ENCODE measurements at regions not wholly inside any gene's neighbourhood (a gene's known extent, or its start where the extent isn't known, plus 50 kb on each side); places are given as distances from the start of the nearest gene placed in this dataset.

DNA sequence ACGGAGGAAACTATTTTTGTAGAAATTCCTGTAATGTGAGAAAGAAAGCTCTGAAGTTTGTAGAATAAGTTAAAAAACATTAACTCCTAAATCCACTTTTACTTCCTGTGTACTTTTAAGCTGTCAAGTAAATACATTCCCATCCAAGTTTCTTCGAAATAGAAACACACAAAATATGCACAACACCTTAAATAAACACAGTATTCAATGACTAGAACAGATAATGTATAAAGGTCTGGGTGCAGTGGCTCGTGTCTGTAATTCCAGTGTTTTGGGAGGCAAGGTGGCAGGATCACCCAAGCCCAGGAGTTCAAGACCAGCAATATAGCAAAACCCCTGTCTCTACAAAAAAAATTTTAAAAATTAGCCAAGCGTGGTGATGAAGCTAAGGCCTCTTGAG is 121.9 kb upstream of the ODAD2 start:
- peaks cover 29% of the 10 kb centered on the region for H3K36me3 Mint-ChIP-seq (ENCODE audit: low read depth)
- H3K4me1 Mint-ChIP-seq (ENCODE audit: low read depth): peaks cover 22% of the 10 kb centered on the region
- DNase-seq: no peak
- H3K9me3 Mint-ChIP-seq (ENCODE audit: insufficient read depth): no peaks in the 10 kb centered on the region
- POLR2A ChIA-PET: interaction anchor here (0.5 kb wide), 1 partner anchor 42 kb away, joined by 3 read pairs; no protein-coding TSS in a partner anchor
- no peak for ATAC-seq
- no peak overlapping the region for H3K4me3 Mint-ChIP-seq
- H3K27me3 Mint-ChIP-seq (ENCODE audit: low read depth): no peaks in the 10 kb centered on the region
- no peak overlapping the region for H3K27ac Mint-ChIP-seq
- CTCF ChIA-PET: no interaction called here

DNA sequence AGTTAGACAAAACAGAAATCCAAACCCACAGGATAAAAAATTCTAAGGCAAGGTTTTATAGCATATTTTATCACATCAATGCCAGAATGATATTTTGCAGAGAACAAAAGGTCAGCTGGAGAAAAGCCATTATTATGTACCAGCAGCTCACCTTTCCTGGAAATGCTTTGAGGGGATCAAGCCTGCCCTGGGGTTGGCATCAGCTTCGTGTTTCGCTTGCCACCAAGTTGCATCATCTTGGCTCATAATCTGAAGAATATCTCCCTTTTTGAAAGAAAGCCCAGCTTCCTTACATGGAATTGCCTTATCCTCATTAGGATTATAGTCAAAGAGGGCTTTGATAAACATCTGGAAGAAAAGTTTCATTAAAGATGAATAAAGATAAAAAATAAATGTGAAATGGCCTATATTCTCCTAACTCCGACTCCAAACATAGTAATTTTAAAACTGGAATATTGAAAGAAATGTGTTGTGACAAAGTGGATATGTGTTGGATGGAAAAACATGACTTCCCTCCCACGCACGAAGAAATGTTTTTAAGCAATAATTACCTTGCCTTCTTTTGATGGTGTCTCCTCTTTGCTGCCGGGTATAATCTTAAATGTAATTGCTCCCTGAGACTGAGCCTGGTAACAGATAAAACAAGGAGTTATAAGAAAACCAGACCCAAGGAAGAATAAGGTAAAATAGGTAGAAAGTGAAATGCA is 121.3 kb upstream of the ODAD2 start:
- H3K36me3 Mint-ChIP-seq (ENCODE audit: low read depth): peaks cover 29% of the 10 kb centered on the region
- POLR2A ChIA-PET: no interaction called here
- ATAC-seq (no peak), DNase-seq (no peak)
- H3K9me3 Mint-ChIP-seq (ENCODE audit: insufficient read depth): no peaks in the 10 kb centered on the region
- peaks cover 22% of the 10 kb centered on the region for H3K4me1 Mint-ChIP-seq (ENCODE audit: low read depth)
- H3K4me3 Mint-ChIP-seq: no peak overlapping the region
- no peaks in the 10 kb centered on the region for H3K27me3 Mint-ChIP-seq (ENCODE audit: low read depth)
- peak overlapping the region; percentile 43 for H3K27ac Mint-ChIP-seq
- CTCF ChIA-PET: no interaction called here

DNA sequence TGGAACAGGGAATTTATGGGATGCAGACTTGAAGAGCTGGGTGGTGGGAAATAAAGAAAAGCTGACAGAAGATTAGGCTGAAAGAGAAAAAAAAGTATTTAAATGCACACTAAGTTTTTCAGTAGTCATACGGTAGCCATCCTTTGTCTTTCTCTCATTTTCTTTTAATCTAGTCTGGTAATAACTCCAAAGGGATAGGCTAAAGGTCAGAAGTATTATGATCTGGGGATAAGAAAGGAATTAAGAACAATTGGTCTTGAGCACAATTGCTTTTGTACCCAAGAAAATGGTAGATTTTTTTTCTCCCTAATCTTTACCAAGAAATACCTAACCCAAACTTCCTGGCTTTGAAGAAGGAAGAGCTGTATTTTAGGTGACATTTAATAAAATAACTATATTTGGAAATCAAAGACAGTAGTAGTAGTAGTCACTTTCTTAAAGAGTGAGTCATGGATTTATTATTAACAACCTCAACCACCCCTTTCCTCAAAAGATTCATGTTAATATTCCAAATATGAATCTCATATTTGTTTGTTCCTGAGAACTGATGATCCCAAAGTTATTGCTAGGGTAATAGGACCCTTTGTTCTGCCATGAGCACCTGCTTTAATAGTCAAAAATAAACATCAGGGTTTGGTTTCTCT is 120.2 kb upstream of the ODAD2 start:
- ATAC-seq (no peak), DNase-seq (no peak)
- H3K27ac Mint-ChIP-seq: no peak overlapping the region
- H3K36me3 Mint-ChIP-seq (ENCODE audit: low read depth): peaks cover 28% of the 10 kb centered on the region
- peaks cover 22% of the 10 kb centered on the region for H3K4me1 Mint-ChIP-seq (ENCODE audit: low read depth)
- no peak overlapping the region for H3K4me3 Mint-ChIP-seq
- ChIA-PET POLR2A (no interaction called here), CTCF (no interaction called here)
- H3K9me3 Mint-ChIP-seq (ENCODE audit: insufficient read depth): no peaks in the 10 kb centered on the region
- H3K27me3 Mint-ChIP-seq (ENCODE audit: low read depth): no peaks in the 10 kb centered on the region

DNA sequence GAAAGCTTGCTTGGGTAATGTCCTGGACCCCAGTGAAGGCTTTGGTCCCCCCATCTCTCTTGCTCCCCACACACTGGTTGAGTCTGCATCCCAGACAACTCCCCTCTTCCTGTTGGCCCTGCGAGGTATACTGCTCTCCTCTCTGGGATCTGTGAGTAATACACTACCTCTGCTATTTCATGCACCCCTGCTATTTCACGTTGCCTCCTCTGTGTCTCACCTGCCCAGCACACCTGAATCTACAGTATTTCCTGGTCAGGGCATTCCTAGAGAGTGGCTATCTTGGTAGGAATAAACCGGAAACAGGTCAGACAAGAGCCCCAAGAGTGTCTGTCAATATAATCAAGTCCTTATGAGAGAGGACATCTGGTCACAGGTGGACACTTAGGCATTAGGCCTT is 114.3 kb upstream of the ODAD2 start:
- Mint-ChIP-seq H3K4me1 (ENCODE audit: low read depth) (no peaks in the 10 kb centered on the region), H3K36me3 (ENCODE audit: low read depth) (peaks cover 2% of the 10 kb centered on the region), H3K27me3 (ENCODE audit: low read depth) (no peaks in the 10 kb centered on the region), H3K4me3 (no peak overlapping the region), H3K9me3 (ENCODE audit: insufficient read depth) (no peaks in the 10 kb centered on the region), H3K27ac (no peak overlapping the region)
- ChIA-PET CTCF (no interaction called here), POLR2A (no interaction called here)
- DNase-seq (no peak), ATAC-seq (no peak)

DNA sequence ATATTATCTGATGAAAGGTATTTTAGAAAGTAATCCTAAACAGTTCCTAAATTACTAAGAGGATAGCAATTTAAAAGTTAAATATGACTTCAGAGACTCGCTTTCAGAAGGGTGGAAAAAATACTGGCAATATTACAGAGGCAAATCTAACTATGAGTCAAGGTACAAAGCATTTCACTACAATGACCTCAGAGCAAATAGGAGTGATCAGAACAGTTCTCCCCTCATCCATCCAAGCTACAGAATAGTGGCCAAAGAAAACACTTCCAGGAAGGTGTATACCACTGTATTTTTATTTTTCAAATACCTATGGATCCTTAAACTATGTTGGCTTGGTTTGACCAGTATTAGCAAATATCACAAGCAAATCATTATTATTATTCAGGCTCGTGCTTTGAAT is 112.8 kb upstream of the ODAD2 start:
- CTCF ChIA-PET: no interaction called here
- no peaks in the 10 kb centered on the region for H3K27me3 Mint-ChIP-seq (ENCODE audit: low read depth)
- no peak overlapping the region for H3K27ac Mint-ChIP-seq
- no peak for DNase-seq
- POLR2A ChIA-PET: no interaction called here
- no peak for ATAC-seq
- H3K36me3 Mint-ChIP-seq (ENCODE audit: low read depth): peaks cover 2% of the 10 kb centered on the region
- H3K4me3 Mint-ChIP-seq: no peak overlapping the region
- H3K9me3 Mint-ChIP-seq (ENCODE audit: insufficient read depth): no peaks in the 10 kb centered on the region
- no peaks in the 10 kb centered on the region for H3K4me1 Mint-ChIP-seq (ENCODE audit: low read depth)

DNA sequence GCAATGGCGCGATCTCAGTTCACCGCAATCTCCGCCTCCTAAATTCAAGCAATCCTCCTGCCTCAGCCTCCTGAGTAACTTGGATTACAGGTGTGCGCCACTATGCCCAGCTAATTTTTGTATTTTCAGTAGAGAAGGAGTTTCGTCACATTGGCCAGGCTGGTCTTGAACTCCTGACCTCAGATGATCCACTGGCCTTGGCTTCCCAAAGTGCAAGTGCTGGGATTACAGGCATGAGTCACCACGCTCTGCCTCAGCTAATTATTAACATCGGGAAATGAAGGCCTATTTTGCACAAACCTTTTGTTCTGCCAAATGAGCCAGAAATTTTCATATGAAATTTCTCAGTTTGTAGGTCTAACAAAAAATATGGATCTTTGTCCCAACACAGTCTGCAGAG is 106.7 kb upstream of the ODAD2 start:
- CTCF ChIA-PET: interaction anchor here (0.9 kb wide), 1 partner anchor 275 kb away, joined by 3 read pairs; no protein-coding TSS in a partner anchor

DNA sequence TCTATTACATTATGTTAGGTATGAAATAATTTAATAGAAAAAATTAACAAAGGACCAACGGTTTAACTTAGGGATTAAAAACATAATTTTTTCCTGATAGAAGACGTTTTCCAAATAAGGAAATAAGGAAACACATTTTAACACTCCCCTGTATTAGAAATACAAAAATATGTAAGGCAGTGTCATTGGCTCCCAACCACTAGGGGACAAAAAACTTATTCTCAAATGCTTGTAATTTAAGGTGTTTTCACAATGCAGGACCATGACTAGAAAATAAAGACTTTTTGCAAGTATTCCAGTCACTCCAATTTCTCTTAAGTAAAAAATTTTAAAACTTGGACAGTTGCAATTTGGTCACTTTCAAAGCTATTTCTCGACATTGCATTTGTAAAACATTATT is 98.8 kb upstream of the ODAD2 start:
- CTCF ChIA-PET: no interaction called here
- H3K27ac Mint-ChIP-seq: no peak overlapping the region

More for the DNA sequence above, 106.7 kb upstream of the ODAD2 start:
- ATAC-seq: no peak
- H3K4me3 Mint-ChIP-seq: no peak overlapping the region
- POLR2A ChIA-PET: no interaction called here
- H3K27ac Mint-ChIP-seq: no peak overlapping the region
- H3K9me3 Mint-ChIP-seq (ENCODE audit: insufficient read depth): no peaks in the 10 kb centered on the region
- no peaks in the 10 kb centered on the region for H3K4me1 Mint-ChIP-seq (ENCODE audit: low read depth)
- H3K36me3 Mint-ChIP-seq (ENCODE audit: low read depth): no peaks in the 10 kb centered on the region
- DNase-seq: no peak
- H3K27me3 Mint-ChIP-seq (ENCODE audit: low read depth): no peaks in the 10 kb centered on the region

DNA sequence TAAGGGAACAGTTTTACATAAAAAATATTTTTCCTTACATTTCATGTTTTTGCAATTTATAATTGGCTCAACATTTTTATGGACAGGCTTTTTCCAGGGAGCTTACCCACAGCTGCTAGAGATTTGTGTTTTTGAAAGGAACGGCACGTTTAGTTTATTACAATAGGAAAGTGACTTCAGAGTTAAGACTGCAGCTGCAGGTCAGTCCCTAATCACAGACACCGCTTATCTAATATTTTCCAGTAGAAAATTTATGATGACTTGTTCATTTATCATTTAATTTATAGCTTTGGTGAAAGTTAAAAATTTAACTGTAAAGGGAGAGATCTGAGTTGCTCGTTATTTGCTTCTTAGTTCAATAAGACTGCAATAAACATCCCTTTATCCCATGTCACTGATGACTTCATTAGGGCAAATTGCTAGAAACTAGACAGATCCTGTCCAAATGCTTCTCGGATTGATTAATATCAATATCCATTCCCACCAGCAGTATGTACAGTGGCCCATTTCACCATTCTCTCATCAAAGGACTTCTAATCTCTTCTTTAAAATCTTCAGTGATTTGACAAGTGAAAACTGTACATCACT is 97.0 kb upstream of the ODAD2 start:
- Mint-ChIP-seq H3K27ac (no peak overlapping the region), H3K4me1 (ENCODE audit: low read depth) (no peaks in the 10 kb centered on the region), H3K27me3 (ENCODE audit: low read depth) (no peaks in the 10 kb centered on the region), H3K9me3 (ENCODE audit: insufficient read depth) (no peaks in the 10 kb centered on the region), H3K4me3 (no peak overlapping the region), H3K36me3 (ENCODE audit: low read depth) (no peaks in the 10 kb centered on the region)
- ChIA-PET CTCF (no interaction called here), POLR2A (interaction anchor here (0.5 kb wide), 1 partner anchor 71 kb away, joined by 3 read pairs; no protein-coding TSS in a partner anchor)
- DNase-seq (no peak), ATAC-seq (no peak)

More for the DNA sequence above, 98.8 kb upstream of the ODAD2 start:
- DNase-seq (no peak), ATAC-seq (no peak)
- H3K4me3 Mint-ChIP-seq: no peak overlapping the region
- no peaks in the 10 kb centered on the region for H3K36me3 Mint-ChIP-seq (ENCODE audit: low read depth)
- H3K9me3 Mint-ChIP-seq (ENCODE audit: insufficient read depth): no peaks in the 10 kb centered on the region
- H3K27me3 Mint-ChIP-seq (ENCODE audit: low read depth): no peaks in the 10 kb centered on the region
- POLR2A ChIA-PET: no interaction called here
- H3K4me1 Mint-ChIP-seq (ENCODE audit: low read depth): no peaks in the 10 kb centered on the region

DNA sequence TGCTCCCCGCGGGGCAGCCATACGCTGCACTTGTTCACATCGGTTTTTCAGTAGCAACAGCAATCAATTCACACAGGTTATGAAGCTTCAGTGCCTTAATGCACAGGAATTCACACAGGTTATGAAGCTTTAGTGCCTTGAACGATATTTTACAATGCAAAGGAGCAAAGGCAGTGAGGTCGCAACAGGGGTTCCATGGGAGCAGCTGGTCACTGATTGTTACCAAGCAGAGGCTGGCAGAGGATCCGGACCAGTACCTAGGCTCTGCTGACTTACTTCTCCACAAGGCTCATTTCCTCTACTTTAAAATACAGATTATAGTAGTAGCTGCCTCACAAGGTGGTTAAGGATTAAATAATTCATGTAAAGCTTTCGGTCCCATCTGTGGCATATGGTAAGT is 95.2 kb upstream of the ODAD2 start:
- ATAC-seq: no peak
- H3K27ac Mint-ChIP-seq: no peak overlapping the region
- DNase-seq: no peak
- H3K9me3 Mint-ChIP-seq (ENCODE audit: insufficient read depth): no peaks in the 10 kb centered on the region
- POLR2A ChIA-PET: no interaction called here
- CTCF ChIA-PET: no interaction called here
- H3K36me3 Mint-ChIP-seq (ENCODE audit: low read depth): peaks cover 4% of the 10 kb centered on the region
- no peaks in the 10 kb centered on the region for H3K27me3 Mint-ChIP-seq (ENCODE audit: low read depth)
- no peak overlapping the region for H3K4me3 Mint-ChIP-seq
- H3K4me1 Mint-ChIP-seq (ENCODE audit: low read depth): no peaks in the 10 kb centered on the region

DNA sequence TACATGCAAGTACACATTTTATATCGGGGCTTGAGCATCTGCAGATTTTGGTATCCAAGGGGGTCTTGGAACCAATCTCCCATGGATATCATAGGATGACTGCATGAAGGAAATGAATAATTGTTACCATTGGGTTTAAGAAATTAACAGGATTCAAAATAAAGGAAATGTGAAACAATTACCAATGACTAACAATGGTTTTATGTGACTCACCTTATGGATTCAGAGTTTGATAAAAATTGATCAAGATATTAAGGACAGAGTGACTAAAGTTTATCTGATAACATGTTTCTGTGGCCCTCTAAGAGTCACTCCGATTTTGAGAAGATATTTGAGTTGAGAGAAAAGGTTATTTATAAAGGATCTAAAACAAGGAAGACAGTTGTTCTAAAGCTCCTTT is 93.0 kb upstream of the ODAD2 start:
- DNase-seq (no peak), ATAC-seq (no peak)
- CTCF ChIA-PET: no interaction called here
- Mint-ChIP-seq H3K4me3 (no peak overlapping the region), H3K36me3 (ENCODE audit: low read depth) (peaks cover 22% of the 10 kb centered on the region), H3K27me3 (ENCODE audit: low read depth) (no peaks in the 10 kb centered on the region), H3K4me1 (ENCODE audit: low read depth) (peaks cover 7% of the 10 kb centered on the region), H3K9me3 (ENCODE audit: insufficient read depth) (peaks cover 7% of the 10 kb centered on the region), H3K27ac (no peak overlapping the region)
- POLR2A ChIA-PET: no interaction called here

DNA sequence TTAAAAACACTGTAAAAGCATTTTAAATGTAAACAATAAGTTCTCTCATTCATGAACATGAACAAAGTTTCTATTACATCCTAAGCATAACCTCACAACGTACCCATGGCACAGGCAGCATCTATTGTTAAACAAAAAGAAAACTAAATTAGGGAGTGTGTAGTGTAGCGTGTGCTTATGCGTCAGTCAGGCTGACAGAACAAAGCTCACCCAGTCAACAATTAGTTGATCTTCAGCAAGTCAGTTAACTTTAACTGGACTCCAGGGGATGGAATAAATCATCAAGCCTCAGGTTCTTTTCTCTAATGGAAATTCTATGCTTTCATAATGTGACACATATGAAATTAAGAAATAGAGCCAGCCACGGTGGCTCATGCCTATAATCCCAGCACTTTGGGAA is 91.6 kb upstream of the ODAD2 start:
- ATAC-seq (no peak), DNase-seq (no peak)
- H3K36me3 Mint-ChIP-seq (ENCODE audit: low read depth): peaks cover 34% of the 10 kb centered on the region
- peaks cover 11% of the 10 kb centered on the region for H3K9me3 Mint-ChIP-seq (ENCODE audit: insufficient read depth)
- ChIA-PET CTCF (no interaction called here), POLR2A (no interaction called here)
- no peak overlapping the region for H3K27ac Mint-ChIP-seq
- H3K4me3 Mint-ChIP-seq: no peak overlapping the region
- peaks cover 7% of the 10 kb centered on the region for H3K4me1 Mint-ChIP-seq (ENCODE audit: low read depth)
- no peaks in the 10 kb centered on the region for H3K27me3 Mint-ChIP-seq (ENCODE audit: low read depth)

DNA sequence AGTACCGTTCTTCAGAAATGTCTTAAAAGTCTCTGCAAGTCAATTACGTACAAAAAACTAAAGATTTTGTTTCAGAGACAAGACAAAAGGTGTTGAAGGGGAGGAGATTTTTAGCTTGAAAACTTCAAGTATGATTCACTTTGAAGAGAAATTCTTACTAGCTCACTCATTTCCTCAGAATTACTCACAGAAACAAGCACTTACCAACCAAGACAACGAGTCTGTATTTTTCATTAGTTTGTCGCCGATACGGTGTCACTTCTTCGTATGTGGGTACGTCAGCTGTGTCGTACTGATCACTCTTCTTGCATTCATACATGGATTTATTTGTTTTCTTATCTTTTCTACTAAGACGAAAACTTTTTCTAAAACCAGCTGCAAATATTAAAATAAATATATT is 90.6 kb upstream of the ODAD2 start:
- DNase-seq (no peak), ATAC-seq (no peak)
- no peak overlapping the region for H3K4me3 Mint-ChIP-seq
- no peaks in the 10 kb centered on the region for H3K27me3 Mint-ChIP-seq (ENCODE audit: low read depth)
- no peak overlapping the region for H3K27ac Mint-ChIP-seq
- peaks cover 39% of the 10 kb centered on the region for H3K36me3 Mint-ChIP-seq (ENCODE audit: low read depth)
- ChIA-PET POLR2A (no interaction called here), CTCF (no interaction called here)
- H3K9me3 Mint-ChIP-seq (ENCODE audit: insufficient read depth): peaks cover 13% of the 10 kb centered on the region
- peaks cover 7% of the 10 kb centered on the region for H3K4me1 Mint-ChIP-seq (ENCODE audit: low read depth)

All from activated CD8-positive, alpha-beta T cell treated with anti-CD3 and anti-CD28 coated beads, Interleukin-2, amount 10 ng/mL, durations not matched to agents 7 days and 5 days (primary cell).